Endothelial cell of umbilical vein (primary cell): ENCODE measurements at regions not wholly inside any gene's neighbourhood (a gene's known extent, or its start where the extent isn't known, plus 50 kb on each side); places are given as distances from the start of the nearest gene placed in this dataset.

Experiments used
- EZH2 ChIP-seq: IDR thresholded peaks from 2 replicates; pipeline ENCODE4 v1.6.1; 2012; ENCODE audit warnings: borderline replicate concordance, low read depth, mild to moderate bottlenecking, moderate library complexity, low read length, inconsistent platforms; ENCODE audit not compliant: severe bottlenecking
- FOS ChIP-seq: IDR thresholded peaks from 2 replicates; pipeline ENCODE4 v1.6.1; 2011; ENCODE audit warnings: mild to moderate bottlenecking, low read length, moderate library complexity, borderline replicate concordance; ENCODE audit not compliant: insufficient read depth
- MYC ChIP-seq: IDR thresholded peaks from one replicate; pipeline ENCODE4 v1.6.1; 2011; ENCODE audit warnings: mild to moderate bottlenecking, low read depth, low read length
- POLR2A ChIP-seq: IDR thresholded peaks from 2 replicates; pipeline ENCODE4 v1.6.1; 2012; ENCODE audit warnings: low read depth, mild to moderate bottlenecking, control low read depth, low read length
- POLR2AphosphoS5 ChIP-seq: IDR thresholded peaks from 2 replicates; pipeline ENCODE4 v1.6.1; 2012; ENCODE audit warnings: low read depth, mild to moderate bottlenecking, control low read depth, low read length, moderate library complexity; ENCODE audit not compliant: insufficient read depth
- TF ChIP-seq, protein P1 (sequence below), 2 donors: IDR thresholded peaks; 1 replicate in 1 of 2; 2 replicates in 1 of 2; pipeline ENCODE4 v1.5.1; 2011; ENCODE audit warnings: low read length in 2 of 2, mild to moderate bottlenecking in 2 of 2, moderate library complexity in 2 of 2, control low read depth in 1 of 2, inconsistent platforms in 1 of 2, low read depth in 1 of 2; ENCODE audit not compliant: insufficient read depth in 1 of 2; ENCODE audit errors: extremely low read depth in 1 of 2
- TF ChIP-seq, protein P2 (sequence below): IDR thresholded peaks from 2 replicates; pipeline ENCODE4 v1.6.1; 2011; ENCODE audit not compliant: insufficient read depth, insufficient read length

DNA sequence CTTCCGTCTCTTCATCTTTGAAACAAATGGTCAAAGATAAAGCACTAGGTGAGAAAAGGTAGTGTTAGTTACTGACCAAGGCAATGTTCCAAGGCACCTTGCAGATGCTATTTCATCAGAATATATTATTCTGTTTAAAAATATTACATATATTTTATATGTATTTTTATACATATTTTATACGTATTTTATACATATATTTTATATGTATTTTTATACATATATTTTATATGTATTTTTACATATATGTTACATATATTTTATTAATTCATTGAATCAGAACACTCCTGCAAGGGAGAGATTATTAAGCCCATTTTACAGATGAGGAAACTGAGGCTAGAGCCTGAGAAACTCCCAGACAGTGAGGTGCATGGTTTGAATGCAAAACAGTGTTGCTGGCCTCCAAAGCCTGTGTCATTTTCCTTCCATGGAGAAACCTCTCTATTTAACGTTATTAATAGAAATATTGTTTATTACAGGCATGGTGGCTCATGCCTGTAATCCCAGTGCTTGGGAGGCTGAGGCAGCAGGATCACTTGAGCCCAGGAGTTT lies 120.6 kb upstream of the CD82 start:
- TF ChIP-seq POLR2AphosphoS5: no peak
- TF ChIP-seq, protein P1, sequence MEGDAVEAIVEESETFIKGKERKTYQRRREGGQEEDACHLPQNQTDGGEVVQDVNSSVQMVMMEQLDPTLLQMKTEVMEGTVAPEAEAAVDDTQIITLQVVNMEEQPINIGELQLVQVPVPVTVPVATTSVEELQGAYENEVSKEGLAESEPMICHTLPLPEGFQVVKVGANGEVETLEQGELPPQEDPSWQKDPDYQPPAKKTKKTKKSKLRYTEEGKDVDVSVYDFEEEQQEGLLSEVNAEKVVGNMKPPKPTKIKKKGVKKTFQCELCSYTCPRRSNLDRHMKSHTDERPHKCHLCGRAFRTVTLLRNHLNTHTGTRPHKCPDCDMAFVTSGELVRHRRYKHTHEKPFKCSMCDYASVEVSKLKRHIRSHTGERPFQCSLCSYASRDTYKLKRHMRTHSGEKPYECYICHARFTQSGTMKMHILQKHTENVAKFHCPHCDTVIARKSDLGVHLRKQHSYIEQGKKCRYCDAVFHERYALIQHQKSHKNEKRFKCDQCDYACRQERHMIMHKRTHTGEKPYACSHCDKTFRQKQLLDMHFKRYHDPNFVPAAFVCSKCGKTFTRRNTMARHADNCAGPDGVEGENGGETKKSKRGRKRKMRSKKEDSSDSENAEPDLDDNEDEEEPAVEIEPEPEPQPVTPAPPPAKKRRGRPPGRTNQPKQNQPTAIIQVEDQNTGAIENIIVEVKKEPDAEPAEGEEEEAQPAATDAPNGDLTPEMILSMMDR (IDR thresholded peaks at IDR 0.05; ENCODE audit: extremely low read depth in 1 of 2, insufficient read depth in 1 of 2, low read depth in 1 of 2, low read length in 2 of 2): no peak
- TF ChIP-seq POLR2A: no peak
- TF ChIP-seq FOS: no peak
- TF ChIP-seq EZH2: no peak
- TF ChIP-seq, protein P2, sequence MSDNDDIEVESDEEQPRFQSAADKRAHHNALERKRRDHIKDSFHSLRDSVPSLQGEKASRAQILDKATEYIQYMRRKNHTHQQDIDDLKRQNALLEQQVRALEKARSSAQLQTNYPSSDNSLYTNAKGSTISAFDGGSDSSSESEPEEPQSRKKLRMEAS: no peak
- no peak for TF ChIP-seq MYC
